ENCODE measurements at regions not wholly inside any gene's neighbourhood (a gene's known extent, or its start where the extent isn't known, plus 50 kb on each side); places are given as distances from the start of the nearest gene placed in this dataset.

DNA sequence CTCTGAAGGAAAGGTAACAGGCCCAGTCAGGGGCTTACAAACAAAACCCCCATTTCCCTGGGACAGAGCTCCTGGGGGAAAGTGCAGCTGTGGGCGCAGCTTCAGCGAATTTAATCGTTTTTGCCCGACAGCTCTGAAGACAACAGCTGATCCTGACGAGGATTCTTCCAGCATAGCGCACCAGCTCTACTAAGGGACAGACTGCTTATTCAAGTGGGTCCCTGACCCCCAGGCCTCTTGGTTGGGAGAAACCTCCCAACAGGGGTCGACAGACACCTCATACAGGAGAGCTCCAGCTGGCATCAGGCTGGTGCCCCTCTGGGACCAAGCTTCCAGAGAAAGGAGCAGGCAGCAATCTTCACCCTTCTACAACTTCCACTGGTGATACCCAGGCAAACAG, 486.7 kb downstream of the PRR32 start:
- CTCF ChIA-PET, result no interaction called here

DNA sequence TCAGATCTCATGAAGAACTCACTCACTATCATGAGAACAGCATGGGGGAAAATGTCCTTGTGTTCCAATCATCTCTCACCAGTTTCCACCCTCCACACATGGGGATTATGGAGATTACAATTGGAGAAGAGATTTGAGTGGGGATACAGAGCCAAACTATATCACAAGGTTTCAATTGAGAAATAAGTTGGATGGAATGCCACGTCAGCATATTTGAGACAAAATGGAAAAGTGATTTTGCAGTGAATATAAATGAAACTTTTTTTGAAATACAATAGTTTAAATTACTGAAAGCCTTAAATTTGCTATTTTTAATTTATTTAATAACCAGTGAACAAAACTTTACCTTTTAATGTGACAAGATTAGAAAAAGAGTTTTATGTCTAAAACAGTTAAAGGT, 494.1 kb downstream of the PRR32 start:
- Mint-ChIP-seq H3K27me3 (no peaks in the 10 kb centered on the region), H3K4me3 (no peak overlapping the region), H3K27ac (no peak overlapping the region), H3K4me1 (ENCODE audit: low read depth) (no peaks in the 10 kb centered on the region), H3K9me3 (peaks cover 3% of the 10 kb centered on the region), H3K36me3 (ENCODE audit: low read depth) (no peaks in the 10 kb centered on the region)
- H3K4me1 ChIP-seq (ENCODE audit: insufficient read depth, low read length), result no peaks in the 10 kb centered on the region
- H3K36me3 ChIP-seq (ENCODE audit: insufficient read depth, low read length), result no peaks in the 10 kb centered on the region
- TF ChIP-seq, protein P1, sequence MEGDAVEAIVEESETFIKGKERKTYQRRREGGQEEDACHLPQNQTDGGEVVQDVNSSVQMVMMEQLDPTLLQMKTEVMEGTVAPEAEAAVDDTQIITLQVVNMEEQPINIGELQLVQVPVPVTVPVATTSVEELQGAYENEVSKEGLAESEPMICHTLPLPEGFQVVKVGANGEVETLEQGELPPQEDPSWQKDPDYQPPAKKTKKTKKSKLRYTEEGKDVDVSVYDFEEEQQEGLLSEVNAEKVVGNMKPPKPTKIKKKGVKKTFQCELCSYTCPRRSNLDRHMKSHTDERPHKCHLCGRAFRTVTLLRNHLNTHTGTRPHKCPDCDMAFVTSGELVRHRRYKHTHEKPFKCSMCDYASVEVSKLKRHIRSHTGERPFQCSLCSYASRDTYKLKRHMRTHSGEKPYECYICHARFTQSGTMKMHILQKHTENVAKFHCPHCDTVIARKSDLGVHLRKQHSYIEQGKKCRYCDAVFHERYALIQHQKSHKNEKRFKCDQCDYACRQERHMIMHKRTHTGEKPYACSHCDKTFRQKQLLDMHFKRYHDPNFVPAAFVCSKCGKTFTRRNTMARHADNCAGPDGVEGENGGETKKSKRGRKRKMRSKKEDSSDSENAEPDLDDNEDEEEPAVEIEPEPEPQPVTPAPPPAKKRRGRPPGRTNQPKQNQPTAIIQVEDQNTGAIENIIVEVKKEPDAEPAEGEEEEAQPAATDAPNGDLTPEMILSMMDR (IDR thresholded peaks at IDR 0.05), result no peak
- intact Hi-C loops (cut with DNase I, micrococcal nuclease), result no loop called here
- no peak for DNase-seq
- no peaks in the 10 kb centered on the region for H3K9me3 ChIP-seq (ENCODE audit: control insufficient read depth in 1 of 2, insufficient read depth in 1 of 2, low read length in 2 of 2)
- no peak overlapping the region for H3K27ac ChIP-seq (ENCODE audit: low read depth in 1 of 2, low read length in 2 of 2)
- no peak for ATAC-seq (ENCODE audit: poor library complexity)
- no peak overlapping the region for H3K4me3 ChIP-seq (ENCODE audit: low read length)
- H3K27me3 ChIP-seq (ENCODE audit: control insufficient read depth in 1 of 2, insufficient read depth in 2 of 2, low read length in 2 of 2), result no peaks in the 10 kb centered on the region
- ChIA-PET CTCF (no interaction called here), POLR2A (no interaction called here)

More for the DNA sequence above, 486.7 kb downstream of the PRR32 start:
- TF ChIP-seq, protein P1 (IDR thresholded peaks at IDR 0.05), result no peak
- DNase-seq, result no peak
- Histone ChIP-seq H3K36me3 (ENCODE audit: insufficient read depth, low read length) (no peaks in the 10 kb centered on the region), H3K9me3 (ENCODE audit: control insufficient read depth in 1 of 2, insufficient read depth in 1 of 2, low read length in 2 of 2) (peaks cover 0 to 11% of the 10 kb centered on the region in 2 experiments), H3K4me1 (ENCODE audit: insufficient read depth, low read length) (no peaks in the 10 kb centered on the region), H3K4me3 (ENCODE audit: low read length) (no peak overlapping the region), H3K27me3 (ENCODE audit: control insufficient read depth in 1 of 2, insufficient read depth in 2 of 2, low read length in 2 of 2) (no peaks in the 10 kb centered on the region), H3K27ac (ENCODE audit: low read depth in 1 of 2, low read length in 2 of 2) (no peak overlapping the region)
- intact Hi-C loops (cut with DNase I, micrococcal nuclease), result no loop called here
- Mint-ChIP-seq H3K36me3 (ENCODE audit: low read depth) (no peaks in the 10 kb centered on the region), H3K27ac (no peak overlapping the region), H3K27me3 (no peaks in the 10 kb centered on the region), H3K4me1 (ENCODE audit: low read depth) (no peaks in the 10 kb centered on the region), H3K4me3 (no peak overlapping the region), H3K9me3 (peaks cover 4% of the 10 kb centered on the region)
- ATAC-seq (ENCODE audit: poor library complexity), result no peak
- POLR2A ChIA-PET, result no interaction called here

DNA sequence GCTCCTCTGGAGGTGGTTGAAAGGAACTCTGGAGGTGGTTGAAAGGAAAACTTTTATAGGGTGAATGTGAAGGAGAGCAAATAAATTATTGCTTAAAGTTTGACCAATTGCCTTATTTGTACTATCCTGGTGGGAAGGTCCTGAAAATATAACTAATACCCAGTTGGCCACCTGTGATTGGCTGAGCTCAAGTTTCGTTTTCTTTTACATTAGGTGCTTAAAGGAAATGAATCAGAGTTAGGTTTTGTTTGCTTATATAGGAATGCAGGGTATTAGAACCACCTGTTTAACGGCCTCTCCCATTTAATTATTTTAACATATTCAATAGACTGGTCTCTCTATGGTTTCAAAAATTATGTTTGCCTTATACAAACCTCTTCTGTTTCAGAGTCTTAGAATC, 497.6 kb downstream of the PRR32 start:
- H3K27me3 ChIP-seq (ENCODE audit: control insufficient read depth in 1 of 2, insufficient read depth in 2 of 2, low read length in 2 of 2), result no peaks in the 10 kb centered on the region
- CTCF ChIA-PET, result no interaction called here
- no peaks in the 10 kb centered on the region for H3K4me1 Mint-ChIP-seq (ENCODE audit: low read depth)
- DNase-seq (no peak), ATAC-seq (ENCODE audit: poor library complexity) (no peak)
- TF ChIP-seq, protein P1 (IDR thresholded peaks at IDR 0.05), result no peak
- no peaks in the 10 kb centered on the region for H3K9me3 ChIP-seq (ENCODE audit: control insufficient read depth in 1 of 2, insufficient read depth in 1 of 2, low read length in 2 of 2)
- H3K27ac ChIP-seq (ENCODE audit: low read depth in 1 of 2, low read length in 2 of 2), result no peak overlapping the region
- H3K4me1 ChIP-seq (ENCODE audit: insufficient read depth, low read length), result no peaks in the 10 kb centered on the region
- H3K36me3 ChIP-seq (ENCODE audit: insufficient read depth, low read length), result no peaks in the 10 kb centered on the region
- no peaks in the 10 kb centered on the region for H3K36me3 Mint-ChIP-seq (ENCODE audit: low read depth)
- intact Hi-C loops (cut with DNase I, micrococcal nuclease), result no loop called here
- POLR2A ChIA-PET, result no interaction called here
- H3K27me3 Mint-ChIP-seq, result no peaks in the 10 kb centered on the region
- no peaks in the 10 kb centered on the region for H3K9me3 Mint-ChIP-seq
- no peak overlapping the region for H3K27ac Mint-ChIP-seq
- no peak overlapping the region for H3K4me3 ChIP-seq (ENCODE audit: low read length)
- no peak overlapping the region for H3K4me3 Mint-ChIP-seq
